MCF 10A (cell line): ENCODE measurements at regions not wholly inside any gene's neighbourhood (a gene's known extent, or its start where the extent isn't known, plus 50 kb on each side); places are given as distances from the start of the nearest gene placed in this dataset.

Source experiments
- BruUV-seq: library from RNA; stranded (reverse); fragments of 400-500 nt; replicated peaks from 2 replicates; lab custom pipeline; 2021; lab: Mats Ljungman, UMichigan
- CTCF ChIA-PET: fragments of 300-600 bp; sonication (Branson Sonifier 250); formaldehyde crosslinking; extraction: SDS; loops from one replicate; lab custom pipeline; 2021; ENCODE audit warnings: antibody characterized with exemption, inconsistent platforms; lab: Yijun Ruan, JAX
- POLR2A ChIA-PET: fragments of 300-600, 350-650 bp; sonication (Branson Sonifier 250); formaldehyde crosslinking; extraction: SDS; loops from one replicate; lab custom pipeline; 2020; ENCODE audit warnings: antibody characterized with exemption, inconsistent platforms; lab: Yijun Ruan, JAX
- DNase-seq: peaks from one replicate; pipeline ENCODE4 v3.0.0-alpha.2; 2018; ENCODE audit not compliant: unreplicated experiment
- H3K27ac Mint-ChIP-seq: one replicate; pipeline ENCODE4 v1.8.0; 2022; ENCODE audit warnings: mild to moderate bottlenecking, low read depth, mixed read lengths; ENCODE audit not compliant: unreplicated experiment
- H3K27me3 Mint-ChIP-seq: one replicate; pipeline ENCODE4 v1.8.0; 2022; ENCODE audit warnings: mixed read lengths; ENCODE audit not compliant: insufficient read depth, unreplicated experiment
- H3K36me3 Mint-ChIP-seq: one replicate; pipeline ENCODE4 v1.8.0; 2022; ENCODE audit warnings: mild to moderate bottlenecking, moderate library complexity, mixed read lengths; ENCODE audit not compliant: insufficient read depth, unreplicated experiment
- H3K4me1 Mint-ChIP-seq: one replicate; pipeline ENCODE4 v1.8.0; 2022; ENCODE audit warnings: mixed read lengths; ENCODE audit not compliant: insufficient read depth, unreplicated experiment
- H3K4me3 Mint-ChIP-seq: one replicate; pipeline ENCODE4 v1.8.0; 2022; ENCODE audit warnings: mild to moderate bottlenecking, moderate library complexity, mixed read lengths; ENCODE audit not compliant: unreplicated experiment
- H3K9me3 Mint-ChIP-seq: one replicate; pipeline ENCODE4 v1.8.0; 2022; ENCODE audit warnings: mixed read lengths; ENCODE audit not compliant: unreplicated experiment
- CTCF ChIP-seq: fragments of 200-600 bp; IDR thresholded peaks from one replicate; pipeline ENCODE4 v1.8.0; 2022; ENCODE audit warnings: antibody characterized with exemption, mild to moderate bottlenecking; ENCODE audit not compliant: unreplicated experiment
- intact Hi-C: fragments of 100-400 bp; cut with micrococcal nuclease; formaldehyde crosslinking; loops from 2 replicates; pipeline ENCODE4 v1.14.1; 2022

- BruUV-seq, result no TSS peak
- DNase-seq, result no peak
- CTCF ChIA-PET, result no interaction called here
- no peak for TF ChIP-seq CTCF
- H3K36me3 Mint-ChIP-seq, result no peaks in the 10 kb centered on the region
- intact Hi-C loops, result no loop called here
- peaks cover 44% of the 10 kb centered on the region for H3K9me3 Mint-ChIP-seq
- no peaks in the 10 kb centered on the region for H3K4me1 Mint-ChIP-seq
- no peaks in the 10 kb centered on the region for H3K27me3 Mint-ChIP-seq
- POLR2A ChIA-PET, result no interaction called here
- no peak overlapping the region for H3K4me3 Mint-ChIP-seq
- no peak overlapping the region for H3K27ac Mint-ChIP-seq
Measured at GRCh38 chr7:68121655-68122054, 1125.0 kb downstream of the TYW1 start.

- H3K27ac Mint-ChIP-seq, result no peak overlapping the region
- H3K36me3 Mint-ChIP-seq, result no peaks in the 10 kb centered on the region
- POLR2A ChIA-PET, result no interaction called here
- intact Hi-C loops, result no loop called here
- no peak overlapping the region for H3K4me3 Mint-ChIP-seq
- H3K9me3 Mint-ChIP-seq, result peaks cover 42% of the 10 kb centered on the region
- no peaks in the 10 kb centered on the region for H3K27me3 Mint-ChIP-seq
- CTCF ChIA-PET, result no interaction called here
- no peaks in the 10 kb centered on the region for H3K4me1 Mint-ChIP-seq
- DNase-seq, result no peak
- TF ChIP-seq CTCF, result no peak
- no TSS peak for BruUV-seq
Measured at GRCh38 chr7:68122801-68123200, 1126.2 kb downstream of the TYW1 start.

GRCh38 chr7:68125168-68125567, 1128.5 kb downstream of the TYW1 start:
- Mint-ChIP-seq H3K4me1 (no peaks in the 10 kb centered on the region), H3K4me3 (no peak overlapping the region), H3K27ac (no peak overlapping the region), H3K27me3 (no peaks in the 10 kb centered on the region), H3K36me3 (no peaks in the 10 kb centered on the region), H3K9me3 (peaks cover 35% of the 10 kb centered on the region)
- ChIA-PET CTCF (no interaction called here), POLR2A (no interaction called here)
- no peak for TF ChIP-seq CTCF
- DNase-seq, result no peak
- intact Hi-C loops, result no loop called here
- BruUV-seq, result no TSS peak

GRCh38 chr7:68133045-68133444, 1136.4 kb downstream of the TYW1 start:
- no peak for TF ChIP-seq CTCF
- ChIA-PET CTCF (no interaction called here), POLR2A (no interaction called here)
- Mint-ChIP-seq H3K36me3 (no peaks in the 10 kb centered on the region), H3K4me3 (no peak overlapping the region), H3K4me1 (no peaks in the 10 kb centered on the region), H3K9me3 (peaks cover 17% of the 10 kb centered on the region), H3K27me3 (no peaks in the 10 kb centered on the region), H3K27ac (no peak overlapping the region)
- no TSS peak for BruUV-seq
- intact Hi-C loops, result no loop called here
- no peak for DNase-seq
